Parathyroid adenoma (tissue), 2 donors: ENCODE measurements at regions not wholly inside any gene's neighbourhood (a gene's known extent, or its start where the extent isn't known, plus 50 kb on each side); places are given as distances from the start of the nearest gene placed in this dataset.

Source experiments
- H2AFZ ChIP-seq: fragments of 300-600 bp; sonication (generic); one replicate; pipeline ENCODE4 v1.7.0; 2017; ENCODE audit warnings: antibody characterized with exemption, mild to moderate bottlenecking
- H3K27ac ChIP-seq: fragments of 300-600 bp; sonication (generic); one replicate; pipeline ENCODE4 v1.7.0; 2017
- H3K27me3 ChIP-seq: fragments of 300-600 bp; sonication (generic); one replicate; pipeline ENCODE4 v1.7.0; 2017; ENCODE audit warnings: low read length; ENCODE audit not compliant: control insufficient read depth, insufficient read depth
- H3K36me3 ChIP-seq: fragments of 300-600 bp; sonication (generic); one replicate; pipeline ENCODE4 v1.7.0; 2017; ENCODE audit warnings: low read length; ENCODE audit not compliant: control insufficient read depth, insufficient read depth
- H3K4me1 ChIP-seq: fragments of 300-600 bp; sonication (generic); one replicate; pipeline ENCODE4 v1.7.0; 2017; ENCODE audit warnings: control low read depth
- H3K4me2 ChIP-seq: fragments of 300-600 bp; sonication (generic); one replicate; pipeline ENCODE4 v1.7.0; 2017; ENCODE audit warnings: low read length
- H3K4me3 ChIP-seq: fragments of 300-600 bp; sonication (generic); one replicate; pipeline ENCODE4 v1.7.0; 2017; ENCODE audit warnings: low read depth, low read length
- H3K79me2 ChIP-seq: fragments of 300-600 bp; sonication (generic); one replicate; pipeline ENCODE4 v1.7.0; 2017; ENCODE audit warnings: control low read depth
- H3K9ac ChIP-seq: fragments of 300-600 bp; sonication (generic); one replicate; pipeline ENCODE4 v1.7.0; 2017; ENCODE audit warnings: mild to moderate bottlenecking
- H3K9me3 ChIP-seq: fragments of 300-600 bp; sonication (generic); one replicate; pipeline ENCODE4 v1.7.0; 2017; ENCODE audit warnings: low read length; ENCODE audit not compliant: control insufficient read depth
- TF ChIP-seq, protein P1 (sequence below): fragments of 300-600 bp; sonication (generic); IDR thresholded peaks from one replicate; pipeline ENCODE4 v1.7.0; 2017; ENCODE audit warnings: antibody characterized with exemption, mild to moderate bottlenecking
- donor health status: primary hyperparathyroidism.

DNA sequence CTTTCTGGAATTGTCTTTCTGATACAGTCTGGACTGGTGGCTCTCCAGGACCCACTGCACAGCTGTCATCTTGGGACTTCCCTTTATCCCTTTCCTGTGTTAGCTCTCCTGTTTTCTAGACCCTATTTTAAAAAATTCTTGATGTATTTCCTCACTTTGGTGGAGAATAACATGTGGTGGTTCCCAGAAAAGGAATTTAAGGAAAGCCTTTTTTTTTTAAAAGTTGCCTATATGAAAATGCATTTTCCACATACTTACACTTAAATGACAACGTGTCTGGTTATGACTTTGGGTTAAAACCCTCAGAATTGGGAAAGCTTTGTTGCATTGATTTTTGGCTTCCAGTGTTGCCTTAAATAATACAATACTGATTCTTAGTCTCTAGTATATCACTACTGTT is 400.7 kb downstream of the TMEM135 start:
- TF ChIP-seq, protein P1, sequence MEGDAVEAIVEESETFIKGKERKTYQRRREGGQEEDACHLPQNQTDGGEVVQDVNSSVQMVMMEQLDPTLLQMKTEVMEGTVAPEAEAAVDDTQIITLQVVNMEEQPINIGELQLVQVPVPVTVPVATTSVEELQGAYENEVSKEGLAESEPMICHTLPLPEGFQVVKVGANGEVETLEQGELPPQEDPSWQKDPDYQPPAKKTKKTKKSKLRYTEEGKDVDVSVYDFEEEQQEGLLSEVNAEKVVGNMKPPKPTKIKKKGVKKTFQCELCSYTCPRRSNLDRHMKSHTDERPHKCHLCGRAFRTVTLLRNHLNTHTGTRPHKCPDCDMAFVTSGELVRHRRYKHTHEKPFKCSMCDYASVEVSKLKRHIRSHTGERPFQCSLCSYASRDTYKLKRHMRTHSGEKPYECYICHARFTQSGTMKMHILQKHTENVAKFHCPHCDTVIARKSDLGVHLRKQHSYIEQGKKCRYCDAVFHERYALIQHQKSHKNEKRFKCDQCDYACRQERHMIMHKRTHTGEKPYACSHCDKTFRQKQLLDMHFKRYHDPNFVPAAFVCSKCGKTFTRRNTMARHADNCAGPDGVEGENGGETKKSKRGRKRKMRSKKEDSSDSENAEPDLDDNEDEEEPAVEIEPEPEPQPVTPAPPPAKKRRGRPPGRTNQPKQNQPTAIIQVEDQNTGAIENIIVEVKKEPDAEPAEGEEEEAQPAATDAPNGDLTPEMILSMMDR, result no peak
- H3K4me1 ChIP-seq, result no peaks in the 10 kb centered on the region
- no peaks in the 10 kb centered on the region for H3K36me3 ChIP-seq

DNA sequence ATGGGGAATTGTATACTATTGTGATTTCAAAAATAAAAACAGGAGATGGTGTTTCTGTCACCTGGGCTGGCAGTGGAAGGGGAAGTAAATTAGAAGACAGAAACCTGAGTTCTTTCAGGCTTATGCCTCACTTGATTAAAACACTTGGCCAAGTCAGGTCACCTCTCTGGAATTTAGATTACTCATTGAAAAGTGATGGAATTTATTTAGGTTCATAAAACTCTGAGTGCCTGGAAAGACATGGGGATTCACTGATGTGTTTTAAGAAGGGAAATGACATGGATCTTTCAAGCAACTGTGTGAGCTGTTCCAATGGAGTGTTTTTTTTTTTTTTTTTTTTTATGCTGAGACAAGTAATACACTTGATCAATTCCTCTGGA is 400.1 kb downstream of the TMEM135 start:
- Histone ChIP-seq H3K4me2 (no peak overlapping the region), H3K27ac (no peak overlapping the region), H3K79me2 (no peaks in the 10 kb centered on the region), H3K4me1 (no peaks in the 10 kb centered on the region), H3K9ac (no peak overlapping the region), H2AFZ (no peak overlapping the region), H3K36me3 (no peaks in the 10 kb centered on the region), H3K4me3 (no peak overlapping the region), H3K27me3 (no peaks in the 10 kb centered on the region), H3K9me3 (no peaks in the 10 kb centered on the region)
- TF ChIP-seq, protein P1, result no peak

More for the DNA sequence above, 400.7 kb downstream of the TMEM135 start:
- H3K27ac ChIP-seq, result no peak overlapping the region
- H3K9me3 ChIP-seq, result no peaks in the 10 kb centered on the region
- H3K79me2 ChIP-seq, result no peaks in the 10 kb centered on the region
- no peaks in the 10 kb centered on the region for H3K27me3 ChIP-seq
- no peak overlapping the region for H3K4me3 ChIP-seq
- no peak overlapping the region for H3K9ac ChIP-seq
- H2AFZ ChIP-seq, result no peak overlapping the region
- no peak overlapping the region for H3K4me2 ChIP-seq

DNA sequence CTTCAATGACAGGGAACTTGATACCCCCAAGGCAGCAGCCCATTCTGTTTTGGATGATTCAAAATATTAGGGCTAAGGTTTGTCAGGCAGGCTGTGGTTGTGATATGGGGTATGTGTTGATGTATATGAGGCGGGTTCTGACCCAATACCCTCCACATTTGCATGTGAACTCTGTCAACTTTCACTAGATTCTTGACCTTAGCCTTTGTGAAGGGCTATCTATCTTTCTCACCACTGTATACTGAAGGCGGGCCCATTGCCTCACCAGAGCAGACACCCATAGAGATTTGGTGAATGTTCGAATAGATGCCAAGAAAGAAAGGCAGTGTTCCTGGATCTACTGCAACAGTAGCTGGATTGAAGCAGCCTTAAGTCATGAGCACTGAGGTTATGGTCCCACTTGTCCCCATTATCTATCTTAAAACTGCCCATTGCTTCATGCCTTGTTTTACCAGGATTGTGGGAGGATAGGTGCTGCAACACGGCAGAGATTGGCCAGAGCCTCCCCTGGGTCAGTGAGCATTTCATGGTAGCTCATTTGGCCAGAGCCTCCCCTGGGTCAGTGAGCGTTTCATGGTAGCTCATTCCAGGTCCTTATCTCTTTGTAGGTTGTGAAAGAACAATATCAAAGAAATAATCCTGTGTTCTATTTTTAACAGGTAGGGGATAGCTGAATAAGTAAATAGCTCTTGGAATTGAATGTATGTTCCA is 399.6 kb downstream of the TMEM135 start:
- H3K27ac ChIP-seq, result no peak overlapping the region
- H3K4me2 ChIP-seq, result no peak overlapping the region
- no peak overlapping the region for H3K9ac ChIP-seq
- H3K4me3 ChIP-seq, result no peak overlapping the region
- H3K79me2 ChIP-seq, result no peaks in the 10 kb centered on the region
- no peaks in the 10 kb centered on the region for H3K27me3 ChIP-seq
- H3K9me3 ChIP-seq, result no peaks in the 10 kb centered on the region
- no peaks in the 10 kb centered on the region for H3K4me1 ChIP-seq
- H2AFZ ChIP-seq, result no peak overlapping the region
- no peaks in the 10 kb centered on the region for H3K36me3 ChIP-seq
- TF ChIP-seq, protein P1, result no peak

DNA sequence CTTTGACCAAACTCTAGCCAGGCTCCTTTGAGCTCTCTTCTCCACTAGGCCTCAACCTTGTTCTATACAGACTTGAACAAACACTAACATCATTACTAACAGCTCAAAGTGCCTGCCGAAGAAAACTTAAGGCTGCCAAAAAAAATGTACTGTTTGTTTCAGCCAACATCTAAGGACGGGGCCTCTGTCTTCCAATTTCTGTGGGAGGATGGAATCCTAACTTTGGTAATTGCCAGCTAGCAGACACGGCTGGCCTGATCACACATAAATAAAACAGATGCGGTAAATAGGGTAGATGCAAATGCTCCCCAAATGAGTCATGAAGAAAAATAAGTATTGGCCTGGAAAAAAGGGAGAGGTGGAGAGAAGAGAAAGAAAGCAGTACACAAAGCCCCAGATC is 394.3 kb downstream of the TMEM135 start:
- Histone ChIP-seq H3K79me2 (no peaks in the 10 kb centered on the region), H3K4me1 (no peaks in the 10 kb centered on the region), H3K36me3 (no peaks in the 10 kb centered on the region), H3K4me3 (no peak overlapping the region), H3K27ac (no peak overlapping the region), H2AFZ (no peak overlapping the region), H3K4me2 (no peak overlapping the region), H3K27me3 (no peaks in the 10 kb centered on the region), H3K9ac (no peak overlapping the region), H3K9me3 (no peaks in the 10 kb centered on the region)
- TF ChIP-seq, protein P1, result no peak

DNA sequence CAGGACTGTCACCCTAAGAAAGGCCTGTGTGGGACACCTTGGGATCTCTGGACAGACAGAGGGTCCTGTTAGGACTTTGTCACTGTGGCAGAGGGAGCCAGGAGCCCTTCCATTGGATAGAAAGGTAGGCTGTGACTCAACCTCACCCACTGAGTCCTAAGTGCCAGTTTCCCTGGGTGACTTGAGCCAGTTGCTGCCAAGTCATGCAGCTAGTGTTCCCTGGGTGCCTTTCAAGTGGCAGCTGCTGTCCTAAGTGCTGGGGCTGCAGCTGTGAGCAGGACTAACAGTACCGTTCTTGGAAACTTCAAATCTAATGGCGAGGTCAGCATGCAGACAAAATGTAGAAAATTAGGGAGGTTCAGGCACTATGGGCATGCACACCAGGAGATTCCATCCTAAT is 393.7 kb downstream of the TMEM135 start:
- Histone ChIP-seq H3K9me3 (no peaks in the 10 kb centered on the region), H3K27me3 (no peaks in the 10 kb centered on the region), H3K27ac (no peak overlapping the region), H3K79me2 (no peaks in the 10 kb centered on the region), H3K4me3 (no peak overlapping the region), H3K36me3 (no peaks in the 10 kb centered on the region), H3K4me1 (no peaks in the 10 kb centered on the region), H3K9ac (no peak overlapping the region), H2AFZ (no peak overlapping the region), H3K4me2 (no peak overlapping the region)
- TF ChIP-seq, protein P1, result no peak
